Coronary artery (tissue), 2 donors: ENCODE measurements at regions not wholly inside any gene's neighbourhood (a gene's known extent, or its start where the extent isn't known, plus 50 kb on each side); places are given as distances from the start of the nearest gene placed in this dataset.

Experiments used
- DNase-seq: peaks from one replicate; pipeline ENCODE4 v3.0.0-alpha.2; 2017; ENCODE audit warnings: low spot score
- H3K27ac ChIP-seq, 2 donors: fragments of 200-600 bp; sonication (generic); one replicate each; pipeline ENCODE4 v1.5.1; 2016 to 2019
- H3K4me3 ChIP-seq: fragments of 200-600 bp; sonication (generic); 2 replicates; pipeline ENCODE4 v1.5.1; 2016; ENCODE audit warnings: mild to moderate bottlenecking, moderate library complexity
- TF ChIP-seq, protein P1 (sequence below): fragments of 200-600 bp; sonication (generic); IDR thresholded peaks from one replicate; pipeline ENCODE4 v1.5.1; 2019; ENCODE audit warnings: antibody characterized with exemption

GRCh38 chr4:152258804-152259708 is 276.8 kb downstream of the FBXW7 start:
- TF ChIP-seq, protein P1, sequence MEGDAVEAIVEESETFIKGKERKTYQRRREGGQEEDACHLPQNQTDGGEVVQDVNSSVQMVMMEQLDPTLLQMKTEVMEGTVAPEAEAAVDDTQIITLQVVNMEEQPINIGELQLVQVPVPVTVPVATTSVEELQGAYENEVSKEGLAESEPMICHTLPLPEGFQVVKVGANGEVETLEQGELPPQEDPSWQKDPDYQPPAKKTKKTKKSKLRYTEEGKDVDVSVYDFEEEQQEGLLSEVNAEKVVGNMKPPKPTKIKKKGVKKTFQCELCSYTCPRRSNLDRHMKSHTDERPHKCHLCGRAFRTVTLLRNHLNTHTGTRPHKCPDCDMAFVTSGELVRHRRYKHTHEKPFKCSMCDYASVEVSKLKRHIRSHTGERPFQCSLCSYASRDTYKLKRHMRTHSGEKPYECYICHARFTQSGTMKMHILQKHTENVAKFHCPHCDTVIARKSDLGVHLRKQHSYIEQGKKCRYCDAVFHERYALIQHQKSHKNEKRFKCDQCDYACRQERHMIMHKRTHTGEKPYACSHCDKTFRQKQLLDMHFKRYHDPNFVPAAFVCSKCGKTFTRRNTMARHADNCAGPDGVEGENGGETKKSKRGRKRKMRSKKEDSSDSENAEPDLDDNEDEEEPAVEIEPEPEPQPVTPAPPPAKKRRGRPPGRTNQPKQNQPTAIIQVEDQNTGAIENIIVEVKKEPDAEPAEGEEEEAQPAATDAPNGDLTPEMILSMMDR, result no peak
- DNase-seq, result no peak
- H3K27ac ChIP-seq, result no peak overlapping the region

GRCh38 chr4:152258391-152258790 is 277.5 kb downstream of the FBXW7 start:
- Histone ChIP-seq H3K27ac (no peak overlapping the region), H3K4me3 (no peak overlapping the region)
- TF ChIP-seq, protein P1, result no peak
- DNase-seq, result no peak

More at GRCh38 chr4:152258804-152259708, 276.8 kb downstream of the FBXW7 start:
- H3K4me3 ChIP-seq, result no peak overlapping the region

GRCh38 chr4:152257601-152258066 is 278.3 kb downstream of the FBXW7 start:
- DNase-seq, result no peak
- TF ChIP-seq, protein P1, result no peak
- no peak overlapping the region for H3K27ac ChIP-seq
- no peak overlapping the region for H3K4me3 ChIP-seq

DNA sequence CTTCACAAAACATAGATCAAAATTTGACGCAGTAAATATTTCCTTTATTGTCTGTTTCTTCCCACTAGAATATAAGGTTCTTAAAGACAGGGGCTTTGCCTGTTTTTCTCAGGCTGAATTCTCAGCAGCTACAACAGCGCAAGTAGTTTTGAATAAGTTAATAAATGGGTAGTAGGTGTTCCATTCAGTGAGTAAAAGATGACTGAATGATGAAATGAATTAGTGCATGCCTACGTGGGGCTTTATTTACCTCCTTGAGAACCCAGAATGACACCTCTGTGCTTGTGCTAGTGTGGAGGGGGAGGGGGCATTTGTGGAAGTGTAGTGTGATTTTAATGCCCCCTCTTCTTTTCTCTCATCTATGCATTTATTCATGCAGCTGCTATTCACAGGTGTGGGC is 278.9 kb downstream of the FBXW7 start:
- no peak overlapping the region for H3K4me3 ChIP-seq
- TF ChIP-seq, protein P1, result no peak
- H3K27ac ChIP-seq, result no peak overlapping the region
- no peak for DNase-seq

DNA sequence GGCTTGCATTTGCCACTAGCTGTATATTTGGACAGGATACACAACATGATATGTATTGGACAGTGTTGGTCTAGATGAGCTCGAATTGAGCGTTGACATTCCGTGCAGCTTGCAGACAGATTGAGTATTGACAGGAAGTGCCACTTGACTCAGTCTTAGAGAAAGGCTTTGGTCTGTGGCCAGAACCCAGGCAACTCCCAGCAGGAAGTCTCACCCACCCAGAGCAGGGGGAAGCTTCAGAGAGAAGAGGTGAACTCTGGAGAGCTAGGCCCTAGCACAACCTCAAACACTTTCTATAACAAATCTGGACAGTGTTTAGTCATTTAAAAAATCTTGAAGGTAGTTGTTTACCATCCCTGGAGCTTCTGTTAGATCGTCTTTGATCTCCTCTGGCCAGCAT is 280.5 kb downstream of the FBXW7 start:
- DNase-seq, result no peak
- TF ChIP-seq, protein P1, result no peak
- Histone ChIP-seq H3K4me3 (no peak overlapping the region), H3K27ac (no peak overlapping the region)

- TF ChIP-seq, protein P1, result no peak
- DNase-seq, result no peak
- H3K4me3 ChIP-seq, result no peak overlapping the region
- no peak overlapping the region for H3K27ac ChIP-seq
Observed at GRCh38 chr4:152248347-152248746, 287.5 kb downstream of the FBXW7 start.
